Tibial artery (tissue), 4 donors: ENCODE measurements at regions not wholly inside any gene's neighbourhood (a gene's known extent, or its start where the extent isn't known, plus 50 kb on each side); places are given as distances from the start of the nearest gene placed in this dataset.

Experiments used
- DNase-seq, 2 donors: peaks; one replicate each; pipeline ENCODE4 v3.0.0-alpha.2; 2019
- H3K27ac ChIP-seq, 2 donors: fragments of 200-600 bp; sonication (generic) in 1 of 2; 1 replicate in 1 of 2; 2 replicates in 1 of 2; pipeline ENCODE4 v1.5.1; 2018 to 2019; ENCODE audit warnings: mild to moderate bottlenecking in 1 of 2
- H3K27me3 ChIP-seq, 2 donors: fragments of 200-600 bp; sonication (generic) in 1 of 2; one replicate each; pipeline versions ENCODE4 v1.5.1 to v1.6.0; 2016 to 2019
- H3K36me3 ChIP-seq, 3 donors: fragments of 200-600 bp; sonication (generic) in 2 of 3; one replicate each; pipeline ENCODE4 v1.5.1; 2016 to 2019; ENCODE audit warnings: mild to moderate bottlenecking in 2 of 3
- H3K4me1 ChIP-seq, 4 donors: fragments of 200-600 bp; sonication (generic) in 2 of 4; 1 replicate in 3 of 4; 2 replicates in 1 of 4; pipeline ENCODE4 v1.5.1; 2016 to 2019
- H3K4me3 ChIP-seq, 2 donors: fragments of 200-600 bp; sonication (generic) in 1 of 2; 1 replicate in 1 of 2; 2 replicates in 1 of 2; pipeline ENCODE4 v1.5.1; 2018 to 2019; ENCODE audit warnings: mild to moderate bottlenecking in 2 of 2
- H3K9me3 ChIP-seq, 3 donors: fragments of 200-600 bp; sonication (generic) in 1 of 3; one replicate each; pipeline ENCODE4 v1.5.1; 2016 to 2019
- CTCF ChIP-seq, 2 experiments: fragments of 200-600 bp in 1 of 2; fragments of 450-650 bp in 1 of 2; IDR thresholded peaks; one replicate each; pipeline ENCODE4 v1.5.1; 2017 to 2019; ENCODE audit warnings: antibody characterized with exemption in 2 of 2, mild to moderate bottlenecking in 1 of 2, moderate library complexity in 1 of 2
- intact Hi-C: fragments of 100-400 bp; cut with DNase I; formaldehyde crosslinking; loops from one replicate; pipeline ENCODE4 v1.15.0; 2023; ENCODE audit warnings: low total_unique reads

DNA sequence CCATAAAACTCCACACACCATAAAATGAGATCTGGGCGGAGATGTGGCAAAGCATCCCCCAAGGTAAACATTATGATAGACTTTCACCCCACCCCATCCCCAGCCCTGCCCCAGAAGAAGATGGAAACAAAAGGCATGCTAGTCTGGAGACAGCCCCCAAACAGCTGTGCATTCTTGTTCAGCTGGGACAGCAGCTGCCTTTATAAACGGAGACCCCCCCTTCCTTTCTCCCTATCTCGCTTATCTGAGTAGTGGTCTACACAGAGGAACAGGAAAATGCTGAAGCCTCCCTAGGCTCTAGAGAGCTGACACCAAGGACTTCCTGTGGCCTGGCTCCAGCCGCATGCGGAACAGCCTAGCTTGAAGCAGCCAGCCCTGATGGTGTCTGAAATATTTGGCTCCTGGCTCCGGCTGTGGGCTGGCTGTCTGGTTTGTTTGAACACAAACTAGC is 190.3 kb upstream of the ANKFN1 start:
- intact Hi-C loops, result no loop called here
- no peak overlapping the region for H3K27ac ChIP-seq
- no peaks in the 10 kb centered on the region for H3K9me3 ChIP-seq
- TF ChIP-seq CTCF (IDR thresholded peaks at IDR 0.05), result no peak
- no peak overlapping the region for H3K4me3 ChIP-seq
- no peaks in the 10 kb centered on the region for H3K36me3 ChIP-seq
- no peak for DNase-seq
- no peaks in the 10 kb centered on the region for H3K4me1 ChIP-seq
- H3K27me3 ChIP-seq, result no peaks in the 10 kb centered on the region

GRCh38 chr17:55964191-55964590 is 189.1 kb upstream of the ANKFN1 start:
- Histone ChIP-seq H3K9me3 (no peaks in the 10 kb centered on the region), H3K4me1 (no peaks in the 10 kb centered on the region), H3K27me3 (no peaks in the 10 kb centered on the region), H3K4me3 (no peak overlapping the region), H3K36me3 (no peaks in the 10 kb centered on the region), H3K27ac (no peak overlapping the region)
- intact Hi-C loops, result no loop called here
- TF ChIP-seq CTCF (IDR thresholded peaks at IDR 0.05), result no peak
- DNase-seq, result no peak

DNA sequence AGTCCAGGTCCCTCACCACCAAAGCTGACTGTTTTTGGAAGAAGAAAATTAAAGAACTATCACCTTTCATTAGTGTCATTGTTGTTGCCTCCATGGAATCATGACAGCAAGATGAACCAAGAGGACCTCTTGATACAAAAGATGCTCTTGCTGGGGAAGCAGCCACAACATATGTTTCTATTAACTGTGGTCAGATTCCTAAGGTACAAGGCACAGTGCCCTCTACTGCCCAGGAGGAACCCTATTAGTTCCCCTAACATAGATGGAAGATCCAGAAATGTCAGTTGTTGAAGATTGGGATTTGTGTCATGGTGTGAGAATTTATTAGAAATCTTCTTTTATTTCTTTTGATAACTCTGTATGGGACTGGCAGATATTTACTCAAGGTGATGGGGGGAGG is 188.2 kb upstream of the ANKFN1 start:
- Histone ChIP-seq H3K4me1 (no peaks in the 10 kb centered on the region), H3K27me3 (no peaks in the 10 kb centered on the region), H3K9me3 (no peaks in the 10 kb centered on the region), H3K4me3 (no peak overlapping the region), H3K36me3 (no peaks in the 10 kb centered on the region), H3K27ac (no peak overlapping the region)
- DNase-seq, result no peak
- intact Hi-C loops, result no loop called here
- TF ChIP-seq CTCF (IDR thresholded peaks at IDR 0.05), result no peak

DNA sequence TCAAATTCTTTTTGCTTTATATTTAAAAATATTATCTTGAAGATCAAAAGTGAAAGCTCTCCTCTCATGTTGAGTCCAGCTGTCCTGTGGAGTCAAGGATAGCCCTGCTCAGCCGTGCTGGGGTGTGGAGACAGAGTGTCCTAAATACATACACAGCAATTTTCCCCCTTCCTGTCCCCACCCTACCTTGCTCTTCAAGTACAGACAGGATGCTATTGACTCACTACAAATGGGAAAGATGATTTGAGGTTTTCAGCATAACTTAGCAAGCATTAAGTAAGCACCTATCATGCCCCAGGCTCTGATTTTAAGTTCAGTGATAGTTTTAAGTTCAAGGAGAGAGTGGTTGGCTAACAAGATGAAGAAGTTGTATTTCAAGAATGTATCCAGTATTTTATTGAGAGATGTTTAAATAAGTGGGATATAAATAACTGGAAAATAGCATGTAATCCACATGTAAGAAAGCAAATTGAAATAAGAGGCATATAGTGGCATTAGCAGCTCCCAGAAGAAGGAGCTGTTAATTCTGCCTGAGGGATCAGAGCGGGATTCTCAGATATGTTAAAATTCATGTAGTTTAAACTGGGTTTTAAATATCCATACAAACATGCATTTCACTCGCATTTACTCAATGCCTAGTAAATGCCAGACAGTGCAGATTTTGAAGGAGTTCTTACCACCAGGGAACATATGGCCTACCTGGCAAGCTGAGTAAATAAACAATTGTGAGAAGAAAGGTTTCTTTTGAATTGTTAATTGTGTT is 183.5 kb upstream of the ANKFN1 start:
- no peaks in the 10 kb centered on the region for H3K4me1 ChIP-seq
- intact Hi-C loops, result no loop called here
- DNase-seq, result no peak
- no peak overlapping the region for H3K27ac ChIP-seq
- no peaks in the 10 kb centered on the region for H3K9me3 ChIP-seq
- no peak overlapping the region for H3K4me3 ChIP-seq
- H3K36me3 ChIP-seq, result no peaks in the 10 kb centered on the region
- no peak for TF ChIP-seq CTCF (IDR thresholded peaks at IDR 0.05)
- H3K27me3 ChIP-seq, result no peaks in the 10 kb centered on the region

GRCh38 chr17:55978578-55978977 is 174.7 kb upstream of the ANKFN1 start:
- DNase-seq, result no peak

More at GRCh38 chr17:55978578-55978977, 174.7 kb upstream of the ANKFN1 start:
- Histone ChIP-seq H3K4me1 (no peaks in the 10 kb centered on the region), H3K27ac (no peak overlapping the region), H3K27me3 (no peaks in the 10 kb centered on the region), H3K4me3 (no peak overlapping the region), H3K36me3 (no peaks in the 10 kb centered on the region), H3K9me3 (no peaks in the 10 kb centered on the region)
- TF ChIP-seq CTCF (IDR thresholded peaks at IDR 0.05), result no peak
- intact Hi-C loops, result no loop called here
